Choroid plexus epithelial cell (primary cell): ENCODE measurements at regions not wholly inside any gene's neighbourhood (a gene's known extent, or its start where the extent isn't known, plus 50 kb on each side); places are given as distances from the start of the nearest gene placed in this dataset.

Experiments
- DNase-seq: peaks from one replicate; pipeline ENCODE4 v3.0.0-alpha.2; 2010; ENCODE audit warnings: low read depth
- H3K4me3 ChIP-seq: 2 replicates; pipeline ENCODE4 v1.5.1; 2011; ENCODE audit warnings: low read depth, mild to moderate bottlenecking, control low read depth, low read length, moderate library complexity
- TF ChIP-seq, protein P1 (sequence below): conservative IDR thresholded peaks from 2 replicates; pipeline ENCODE4 v1.5.1; 2011; ENCODE audit warnings: low read depth, mild to moderate bottlenecking, control low read depth, inconsistent platforms, low read length, moderate library complexity

DNA sequence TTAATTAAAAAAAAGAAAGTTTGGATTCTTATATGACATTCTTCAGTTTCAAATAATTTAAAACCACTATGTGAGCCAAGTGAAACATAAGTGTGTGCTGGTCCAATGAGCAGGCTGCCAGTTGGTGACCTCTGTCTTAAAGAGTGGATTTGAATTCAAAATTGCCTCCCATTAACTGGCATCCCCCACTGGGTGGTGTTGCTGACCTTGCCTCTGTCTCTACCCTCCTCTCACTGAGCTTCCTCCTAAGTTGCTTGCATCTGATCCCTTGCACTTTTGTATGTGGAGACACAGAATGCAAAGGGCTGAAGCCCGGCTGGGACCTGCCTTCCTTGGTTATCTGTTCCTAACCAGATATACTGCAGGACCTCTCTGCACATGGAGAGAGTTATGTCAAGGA is 160.6 kb downstream of the CYLD start:
- DNase-seq: no peak

DNA sequence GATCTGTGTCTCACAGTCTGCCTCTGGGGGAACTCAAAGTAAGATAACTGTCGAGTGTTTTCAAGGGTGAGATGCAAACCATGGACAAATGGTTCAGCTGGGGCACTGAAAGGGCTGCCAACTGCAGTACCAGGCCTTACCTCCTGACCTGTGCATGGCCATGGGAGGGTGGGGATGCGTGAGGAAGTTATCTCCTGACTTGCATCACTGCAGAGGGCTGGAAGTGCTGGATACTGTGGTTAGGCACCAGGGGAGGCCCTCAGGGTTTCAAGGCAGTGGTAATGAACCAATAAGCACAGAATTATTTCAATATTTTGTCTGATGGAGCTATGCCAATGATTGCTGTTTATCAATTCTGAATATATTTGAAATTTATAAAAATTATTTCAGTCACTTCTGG is 159.2 kb downstream of the CYLD start:
- H3K4me3 ChIP-seq: no peak overlapping the region
- no peak for DNase-seq
- TF ChIP-seq, protein P1, sequence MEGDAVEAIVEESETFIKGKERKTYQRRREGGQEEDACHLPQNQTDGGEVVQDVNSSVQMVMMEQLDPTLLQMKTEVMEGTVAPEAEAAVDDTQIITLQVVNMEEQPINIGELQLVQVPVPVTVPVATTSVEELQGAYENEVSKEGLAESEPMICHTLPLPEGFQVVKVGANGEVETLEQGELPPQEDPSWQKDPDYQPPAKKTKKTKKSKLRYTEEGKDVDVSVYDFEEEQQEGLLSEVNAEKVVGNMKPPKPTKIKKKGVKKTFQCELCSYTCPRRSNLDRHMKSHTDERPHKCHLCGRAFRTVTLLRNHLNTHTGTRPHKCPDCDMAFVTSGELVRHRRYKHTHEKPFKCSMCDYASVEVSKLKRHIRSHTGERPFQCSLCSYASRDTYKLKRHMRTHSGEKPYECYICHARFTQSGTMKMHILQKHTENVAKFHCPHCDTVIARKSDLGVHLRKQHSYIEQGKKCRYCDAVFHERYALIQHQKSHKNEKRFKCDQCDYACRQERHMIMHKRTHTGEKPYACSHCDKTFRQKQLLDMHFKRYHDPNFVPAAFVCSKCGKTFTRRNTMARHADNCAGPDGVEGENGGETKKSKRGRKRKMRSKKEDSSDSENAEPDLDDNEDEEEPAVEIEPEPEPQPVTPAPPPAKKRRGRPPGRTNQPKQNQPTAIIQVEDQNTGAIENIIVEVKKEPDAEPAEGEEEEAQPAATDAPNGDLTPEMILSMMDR: no peak

More for the DNA sequence above, 160.6 kb downstream of the CYLD start:
- TF ChIP-seq, protein P1: no peak
- no peak overlapping the region for H3K4me3 ChIP-seq

DNA sequence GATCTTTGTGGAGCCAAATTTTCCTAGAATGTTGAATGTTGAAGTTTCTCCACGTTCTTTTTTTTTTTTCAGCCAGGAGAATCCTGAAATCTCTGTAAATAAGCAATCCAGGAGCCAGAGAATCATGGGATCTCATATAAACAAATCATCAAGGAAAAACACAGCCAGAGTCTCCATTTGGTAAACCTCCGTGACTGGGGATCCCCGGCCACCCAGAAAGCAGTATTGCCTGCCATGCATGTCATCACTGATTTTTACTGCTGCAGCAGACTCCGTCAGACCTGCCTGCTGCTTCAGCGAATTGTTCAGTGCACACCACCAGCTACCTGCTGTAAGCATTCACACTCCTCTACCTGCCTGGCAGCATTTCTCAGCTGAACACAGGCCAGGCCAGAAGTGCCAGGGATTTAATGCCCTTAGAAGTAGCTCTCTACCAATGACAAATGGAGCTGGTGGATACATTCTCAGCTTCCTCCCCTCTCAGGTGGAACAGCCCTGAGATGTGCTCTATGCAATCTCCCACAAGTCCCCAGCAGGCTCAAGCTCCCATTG is 158.6 kb downstream of the CYLD start:
- DNase-seq: no peak
- TF ChIP-seq, protein P1: no peak
- no peak overlapping the region for H3K4me3 ChIP-seq

DNA sequence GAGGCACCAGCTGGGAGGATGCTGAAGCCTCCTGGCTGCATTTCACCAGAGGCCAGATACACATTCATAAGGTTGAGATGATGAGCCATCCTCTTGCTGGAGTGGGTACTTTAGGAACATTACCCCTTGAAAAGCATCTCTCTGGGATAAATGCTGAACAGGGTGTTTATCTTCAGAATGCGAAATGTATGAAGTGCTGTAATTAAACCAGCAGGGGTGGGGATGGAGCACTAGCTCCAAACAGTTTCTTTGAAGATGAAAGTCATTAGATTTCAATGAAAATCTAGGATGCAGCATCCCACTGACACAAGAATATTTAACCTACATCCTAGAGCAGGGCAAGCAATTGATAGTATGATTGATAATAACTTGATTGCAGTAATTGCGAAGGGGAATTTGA is 158.1 kb downstream of the CYLD start:
- no peak overlapping the region for H3K4me3 ChIP-seq
- DNase-seq: no peak
- TF ChIP-seq, protein P1: no peak

DNA sequence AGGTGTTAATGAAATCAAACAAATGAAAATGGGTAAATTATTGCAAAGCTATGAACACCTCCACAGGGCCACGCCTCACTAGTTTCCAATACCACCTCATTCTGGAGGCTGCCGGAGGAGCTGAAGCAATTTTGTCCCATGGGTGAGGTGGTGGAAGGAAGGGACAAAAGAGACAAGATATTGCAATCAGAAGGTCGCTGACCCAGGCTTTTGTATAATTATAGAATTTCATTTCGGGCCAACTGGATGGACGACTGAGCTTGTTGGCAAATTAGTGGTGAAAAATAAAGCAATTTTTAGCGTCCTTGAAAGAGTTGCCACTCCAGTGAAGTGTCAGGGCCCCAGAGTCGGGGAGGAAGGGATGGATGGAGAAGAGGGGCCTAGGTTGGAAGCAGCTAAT is 147.9 kb downstream of the CYLD start:
- no peak for DNase-seq

DNA sequence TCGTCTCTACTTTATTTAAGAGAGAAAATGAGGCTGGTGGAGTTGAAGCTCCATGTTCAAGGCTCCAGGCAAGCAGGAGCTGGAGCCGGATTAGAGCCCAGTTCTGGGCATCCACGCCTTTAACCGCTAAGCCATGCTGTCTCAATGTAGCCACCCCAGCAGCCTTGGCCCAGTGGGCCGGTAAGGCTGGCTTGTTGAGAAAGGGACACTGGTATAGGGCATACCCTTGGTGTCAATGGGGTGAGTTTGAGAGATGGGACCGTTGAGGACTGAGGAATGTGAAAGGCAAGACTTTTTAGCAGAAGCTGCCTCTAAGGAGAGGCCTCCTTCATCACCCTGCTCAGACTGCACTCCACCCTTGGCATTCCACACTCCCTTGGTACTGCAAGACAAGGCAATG is 147.4 kb downstream of the CYLD start:
- no peak overlapping the region for H3K4me3 ChIP-seq

More for the DNA sequence above, 147.9 kb downstream of the CYLD start:
- H3K4me3 ChIP-seq: no peak overlapping the region
- TF ChIP-seq, protein P1: no peak

More for the DNA sequence above, 147.4 kb downstream of the CYLD start:
- TF ChIP-seq, protein P1: no peak
- DNase-seq: no peak
